ENCODE measurements at regions not wholly inside any gene's neighbourhood (a gene's known extent, or its start where the extent isn't known, plus 50 kb on each side); places are given as distances from the start of the nearest gene placed in this dataset.

- H3K36me3 ChIP-seq (ENCODE audit: control insufficient read depth, insufficient read depth, low read length, severe bottlenecking) = no peaks in the 10 kb centered on the region
- no peak overlapping the region for H3K4me3 ChIP-seq (ENCODE audit: low read length)
- peak overlapping the region; percentile 25 for H3K9ac ChIP-seq (ENCODE audit: low read length)
- H3K4me1 ChIP-seq (ENCODE audit: control insufficient read depth, insufficient read depth, low read length) = peaks cover 37% of the 10 kb centered on the region
- no peaks in the 10 kb centered on the region for H3K9me3 ChIP-seq (ENCODE audit: control insufficient read depth, low read length)
- H3K27me3 ChIP-seq (replicated peaks; ENCODE audit: control insufficient read depth, insufficient read depth, low read length) = no peaks in the 10 kb centered on the region
- no peak for DNase-seq (ENCODE audit: low read depth)
Measured at GRCh38 chr7:116449441-116449840, 50.1 kb upstream of the CAV2 start.

All from adipocyte (in vitro differentiated cells).